Posterior vena cava (tissue), 2 donors: ENCODE measurements at regions not wholly inside any gene's neighbourhood (a gene's known extent, or its start where the extent isn't known, plus 50 kb on each side); places are given as distances from the start of the nearest gene placed in this dataset.

Source experiments
- DNase-seq: peaks from one replicate; pipeline ENCODE4 v3.0.0-alpha.2; 2020; ENCODE audit warnings: low spot score
- intact Hi-C, 2 donors: fragments of 100-400 bp; cut with DNase I; formaldehyde crosslinking; loops; one replicate each; pipeline versions ENCODE4 v1.14.1 to v1.14.2; 2022 to 2023
- donor health status: DM: yes; HTN: yes; CAD: no.
- donor health status: DM: yes; HTN: yes; CAD: no.

GRCh38 chr15:31151301-31152233 is 50.0 kb upstream of the TRPM1 start:
- DNase-seq = no peak
- intact Hi-C loops = no loop called here

GRCh38 chr15:31153531-31153930 is 52.0 kb upstream of the TRPM1 start:
- intact Hi-C loops = no loop called here
- DNase-seq = no peak

- intact Hi-C loops = no loop called here
Observed at GRCh38 chr15:31155151-31155550, 53.6 kb upstream of the TRPM1 start.

GRCh38 chr15:31156226-31156625 is 54.7 kb upstream of the TRPM1 start:
- intact Hi-C loops = no loop called here

More at GRCh38 chr15:31155151-31155550, 53.6 kb upstream of the TRPM1 start:
- no peak for DNase-seq

GRCh38 chr15:31156808-31157207 is 55.3 kb upstream of the TRPM1 start:
- intact Hi-C loops = no loop called here

More at GRCh38 chr15:31156226-31156625, 54.7 kb upstream of the TRPM1 start:
- DNase-seq = no peak

GRCh38 chr15:31157644-31158069 is 56.1 kb upstream of the TRPM1 start:
- no peak for DNase-seq
- intact Hi-C loops = no loop called here

More at GRCh38 chr15:31156808-31157207, 55.3 kb upstream of the TRPM1 start:
- DNase-seq = no peak

GRCh38 chr15:31158858-31159569 is 57.5 kb upstream of the TRPM1 start:
- intact Hi-C loops = no loop called here
- no peak for DNase-seq

- no peak for DNase-seq
- intact Hi-C loops = no loop called here
Observed at GRCh38 chr15:31159837-31160236, 58.3 kb upstream of the TRPM1 start.

GRCh38 chr15:31160297-31160696 is 58.8 kb upstream of the TRPM1 start:
- intact Hi-C loops = no loop called here
- DNase-seq = no peak

GRCh38 chr15:31160740-31161495 is 59.4 kb upstream of the TRPM1 start:
- intact Hi-C loops = no loop called here
- DNase-seq = no peak

- DNase-seq = no peak
Observed at GRCh38 chr15:31161951-31162350, 60.4 kb upstream of the TRPM1 start.

GRCh38 chr15:31162721-31163510 is 61.4 kb upstream of the TRPM1 start:
- intact Hi-C loops = no loop called here
- DNase-seq = no peak

More at GRCh38 chr15:31161951-31162350, 60.4 kb upstream of the TRPM1 start:
- intact Hi-C loops = no loop called here

- DNase-seq = no peak
- intact Hi-C loops = no loop called here
Observed at GRCh38 chr15:31163769-31164572, 62.4 kb upstream of the TRPM1 start.

- no peak for DNase-seq
- intact Hi-C loops = no loop called here
Observed at GRCh38 chr15:31164573-31164912, 63.0 kb upstream of the TRPM1 start.

- DNase-seq = no peak
- intact Hi-C loops = no loop called here
Observed at GRCh38 chr15:31169558-31169957, 68.0 kb upstream of the TRPM1 start.

- intact Hi-C loops = no loop called here
Observed at GRCh38 chr15:31171731-31172130, 70.2 kb upstream of the TRPM1 start.

GRCh38 chr15:31172606-31173005 is 71.1 kb upstream of the TRPM1 start:
- DNase-seq = no peak
- intact Hi-C loops = no loop called here

More at GRCh38 chr15:31171731-31172130, 70.2 kb upstream of the TRPM1 start:
- DNase-seq = no peak

GRCh38 chr15:31173790-31174450 is 72.4 kb upstream of the TRPM1 start:
- intact Hi-C loops = no loop called here
- no peak for DNase-seq
